HG03469 (cell line): ENCODE measurements at regions not wholly inside any gene's neighbourhood (a gene's known extent, or its start where the extent isn't known, plus 50 kb on each side); places are given as distances from the start of the nearest gene placed in this dataset.

ENCODE experiments used
- ATAC-seq: cut with Tn5 transposase; IDR thresholded peaks from one replicate; pipeline ENCODE4 v1.9.1; 2021; ENCODE audit warnings: mild to moderate bottlenecking, moderate library complexity, moderate number of reproducible peaks; ENCODE audit not compliant: unreplicated experiment

DNA sequence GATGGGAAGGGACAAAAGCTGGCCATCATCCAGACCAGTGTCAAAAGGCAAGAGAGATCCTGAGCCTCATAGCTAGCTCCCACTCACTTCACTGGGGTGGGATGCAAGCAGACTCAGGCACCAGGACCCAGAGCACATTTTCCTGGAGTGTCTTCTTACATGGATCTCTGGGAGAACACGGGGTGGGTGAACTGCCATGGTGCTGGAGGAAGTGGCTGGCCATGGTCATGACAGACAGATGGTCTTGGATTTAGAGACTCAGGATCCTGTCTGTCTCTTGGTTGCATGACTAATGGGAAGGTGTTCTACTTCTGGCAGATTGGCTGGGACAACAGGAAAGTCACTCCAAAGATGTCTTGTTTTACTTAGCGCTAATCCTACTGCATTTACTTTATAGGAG lies 311.5 kb downstream of the ATP23 start:
- no peak for ATAC-seq

DNA sequence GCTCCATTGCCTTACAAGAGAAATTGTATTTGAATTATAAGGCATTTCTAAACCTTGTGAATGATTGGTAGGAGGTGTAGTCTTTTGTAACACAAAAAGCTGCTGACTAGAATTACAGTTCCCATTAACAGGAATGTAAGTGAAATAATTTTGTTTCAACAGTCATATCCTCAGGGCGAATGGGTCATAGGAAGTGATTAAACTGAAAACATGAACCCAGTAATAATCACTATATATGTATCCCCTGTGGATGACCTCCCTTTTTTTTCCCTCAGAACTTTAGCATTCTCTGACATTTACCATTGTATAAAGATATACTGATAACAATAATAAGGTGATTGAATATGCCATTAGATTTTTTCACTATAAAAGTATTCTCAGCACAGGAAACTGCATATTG lies 312.3 kb downstream of the ATP23 start:
- no peak for ATAC-seq

DNA sequence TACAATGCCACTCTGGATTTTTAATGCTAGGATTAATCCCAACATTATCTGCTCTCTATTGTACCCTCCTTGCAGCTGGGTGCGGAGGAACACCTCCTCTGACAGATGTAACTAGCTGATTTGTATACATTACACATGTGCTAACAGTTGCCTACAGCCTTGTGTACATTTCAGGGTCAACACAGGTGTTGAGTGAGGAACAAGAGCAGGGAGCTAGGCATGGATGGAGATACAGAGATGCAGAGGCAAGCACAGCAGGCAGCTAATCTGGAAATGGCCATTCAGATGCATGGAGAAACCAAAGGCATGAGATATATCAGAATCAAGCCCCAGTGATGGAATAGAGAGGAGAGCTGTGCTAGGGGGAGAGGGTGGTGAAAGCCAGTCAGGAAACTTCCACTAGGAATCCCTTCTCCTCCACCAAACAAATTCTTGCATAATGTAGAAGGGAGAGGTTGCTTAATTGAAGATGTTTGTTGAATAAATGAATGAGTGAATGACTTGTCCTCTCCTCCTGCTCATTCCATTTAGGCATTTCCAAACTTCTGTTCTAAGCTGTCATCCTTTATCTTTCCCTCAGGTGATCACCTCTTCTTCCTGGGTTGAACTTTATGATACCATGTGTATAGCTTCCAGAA lies 313.2 kb downstream of the ATP23 start:
- ATAC-seq = no peak

DNA sequence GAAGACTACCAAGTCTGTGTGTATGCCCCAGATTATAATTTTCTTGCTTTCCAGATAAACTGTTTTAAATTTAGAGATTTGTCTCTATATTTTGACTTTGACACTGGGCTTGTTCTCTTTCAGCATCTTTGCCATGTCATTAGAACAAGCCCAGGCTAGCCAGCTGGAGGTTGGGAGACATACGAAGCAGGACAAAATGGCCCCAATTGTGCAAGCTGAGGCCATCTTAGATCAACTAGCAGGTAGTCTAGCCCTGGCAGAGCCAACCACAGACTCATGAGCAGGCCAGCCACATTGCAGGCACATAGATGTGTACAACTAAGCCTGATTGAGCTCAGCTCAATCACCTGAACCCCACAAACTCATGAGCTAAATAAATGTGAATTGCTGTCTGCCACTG lies 321.4 kb downstream of the ATP23 start:
- ATAC-seq = no peak

DNA sequence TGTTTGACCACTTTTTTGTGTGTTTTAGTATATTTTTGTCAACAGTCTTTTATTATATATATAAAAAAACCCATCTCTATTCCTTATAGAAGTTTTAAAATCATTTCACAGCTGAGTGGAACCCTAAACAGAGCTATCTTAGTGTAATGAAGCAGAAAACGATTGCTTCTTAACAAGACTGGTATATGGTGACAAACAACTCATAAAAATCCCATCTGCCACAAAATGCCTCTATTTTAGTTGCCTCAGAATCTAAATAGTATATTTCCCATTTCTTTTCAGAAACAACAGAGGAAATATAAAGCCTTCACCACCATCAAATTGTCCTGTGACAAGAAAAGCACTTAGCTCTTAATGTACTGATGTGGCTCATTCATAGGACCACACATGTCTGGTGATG lies 322.4 kb downstream of the ATP23 start:
- no peak for ATAC-seq

DNA sequence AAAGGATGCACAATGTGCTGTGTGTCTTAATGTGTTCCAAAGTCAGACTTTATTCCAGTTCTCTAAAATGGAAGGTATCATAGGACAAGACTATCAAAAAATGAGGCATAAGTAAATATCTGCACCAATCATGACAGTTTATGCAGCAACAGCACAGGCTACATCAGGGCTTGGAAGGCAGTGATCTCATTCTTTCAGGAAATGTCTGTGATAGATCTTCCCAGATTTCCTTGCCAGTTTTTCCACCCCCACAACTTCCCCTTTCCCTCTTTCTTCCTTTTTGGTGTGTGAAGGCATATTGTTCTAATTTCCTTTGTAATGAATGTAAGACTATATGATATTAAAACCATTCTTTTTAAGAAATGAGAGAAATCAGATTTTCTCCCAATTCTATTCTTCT lies 326.7 kb downstream of the ATP23 start:
- ATAC-seq = no peak

DNA sequence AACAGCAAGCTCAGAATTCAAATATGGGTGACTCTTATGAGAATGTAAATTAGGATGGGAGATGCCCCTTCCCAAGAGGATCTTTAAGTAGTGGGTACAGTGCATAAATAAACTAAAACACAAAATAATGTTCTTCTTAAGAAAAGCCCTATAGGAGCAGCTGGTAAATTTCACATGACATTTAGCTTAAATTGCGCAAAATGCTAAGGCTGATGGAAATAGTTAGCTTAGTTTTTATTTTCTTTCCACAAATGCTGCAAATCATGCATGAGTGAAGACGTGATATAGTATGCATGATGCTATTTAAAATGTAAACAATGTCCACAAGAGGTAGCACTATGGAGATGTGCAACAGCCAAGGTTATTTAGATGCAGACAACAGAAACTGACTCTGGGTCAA lies 328.1 kb downstream of the ATP23 start:
- no peak for ATAC-seq

DNA sequence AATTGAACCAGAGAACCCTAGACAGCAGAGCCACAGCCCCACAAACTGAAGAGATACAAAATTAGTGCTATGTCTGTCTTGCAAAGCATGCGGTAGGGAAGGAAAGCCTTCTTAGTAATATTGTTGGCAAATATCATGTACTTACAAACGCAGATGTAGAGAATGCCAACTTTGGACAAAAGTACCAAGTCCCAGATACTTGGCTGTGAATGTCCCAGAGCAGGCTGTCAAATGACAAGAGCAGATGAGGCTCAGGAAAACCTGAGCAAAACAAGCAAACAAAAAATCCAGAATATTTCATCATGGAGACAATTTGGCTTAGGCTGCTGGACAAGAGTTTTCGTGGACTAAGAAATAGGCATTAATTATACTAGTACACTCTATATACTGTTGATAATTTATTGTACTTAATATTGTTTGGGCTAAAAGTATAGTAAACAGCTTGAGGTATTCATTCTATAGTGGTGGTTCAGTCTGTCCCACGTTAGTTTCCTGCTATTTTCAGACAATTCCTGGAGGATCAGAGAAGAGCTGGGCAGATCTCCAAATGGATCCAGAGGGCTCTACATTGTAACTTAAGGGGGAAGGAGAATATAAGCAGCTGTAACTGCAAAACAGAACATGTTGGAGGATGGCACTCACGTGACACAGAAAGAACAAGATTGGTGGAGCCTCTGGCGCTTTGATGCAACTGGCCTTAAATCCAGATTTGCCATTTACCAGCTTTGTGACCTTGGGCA lies 329.8 kb downstream of the ATP23 start:
- no peak for ATAC-seq

DNA sequence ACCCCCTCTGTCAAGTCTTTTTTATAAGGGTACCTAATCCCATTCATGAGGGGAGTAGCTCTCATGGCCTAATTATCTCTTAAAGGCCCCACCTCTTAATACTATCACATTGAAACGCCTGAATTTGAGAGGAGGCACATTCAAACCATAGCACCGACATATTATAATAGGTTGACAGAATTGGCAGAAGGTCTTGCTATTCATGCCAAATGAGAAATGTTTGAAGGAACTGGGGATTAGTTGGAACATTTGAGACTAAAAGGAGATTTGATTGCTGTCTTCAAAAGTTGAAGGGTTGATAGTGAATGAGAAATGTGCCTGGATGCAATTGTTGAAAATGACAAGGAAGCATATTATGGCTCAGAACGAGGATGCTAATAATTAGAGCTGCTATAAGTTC lies 331.1 kb downstream of the ATP23 start:
- ATAC-seq = no peak

DNA sequence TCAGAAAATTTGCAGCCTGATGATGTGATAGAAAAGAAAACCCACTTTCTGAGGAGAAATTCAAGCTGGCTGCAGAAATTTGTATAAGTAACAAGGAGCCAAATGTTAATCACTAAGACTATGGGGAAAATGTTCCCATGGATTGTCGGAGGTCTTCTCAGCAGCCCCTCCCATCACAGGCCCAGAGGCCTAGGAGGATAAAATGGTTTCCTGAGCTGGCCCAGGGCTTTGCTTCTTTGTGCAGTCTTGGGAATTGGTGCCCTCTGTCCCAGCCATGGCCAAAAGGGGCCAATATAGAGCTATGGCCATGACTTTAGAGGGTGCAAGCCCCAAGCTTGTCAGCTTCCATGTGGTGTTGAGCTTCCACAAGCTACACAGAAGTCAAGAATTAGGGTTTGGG lies 335.9 kb downstream of the ATP23 start:
- ATAC-seq = no peak

DNA sequence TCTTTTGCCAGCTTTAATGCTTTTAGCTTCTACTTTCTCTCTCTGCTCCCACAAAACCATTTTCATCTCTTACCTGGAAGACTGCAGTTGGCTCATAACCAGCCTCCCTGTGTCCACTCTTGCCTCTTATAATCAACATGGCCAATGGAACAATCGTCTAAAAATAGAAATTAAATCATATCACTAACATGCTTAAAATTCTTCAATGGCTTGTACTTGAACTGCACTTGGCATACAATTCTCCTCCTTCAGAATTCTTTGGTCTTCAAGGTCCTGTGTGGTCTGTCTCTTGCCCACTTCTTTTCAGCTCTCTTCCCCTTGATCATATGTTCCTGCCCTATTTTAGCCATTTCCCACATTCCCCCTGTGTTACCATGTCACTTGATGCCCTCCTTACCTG lies 342.2 kb downstream of the ATP23 start:
- no peak for ATAC-seq

DNA sequence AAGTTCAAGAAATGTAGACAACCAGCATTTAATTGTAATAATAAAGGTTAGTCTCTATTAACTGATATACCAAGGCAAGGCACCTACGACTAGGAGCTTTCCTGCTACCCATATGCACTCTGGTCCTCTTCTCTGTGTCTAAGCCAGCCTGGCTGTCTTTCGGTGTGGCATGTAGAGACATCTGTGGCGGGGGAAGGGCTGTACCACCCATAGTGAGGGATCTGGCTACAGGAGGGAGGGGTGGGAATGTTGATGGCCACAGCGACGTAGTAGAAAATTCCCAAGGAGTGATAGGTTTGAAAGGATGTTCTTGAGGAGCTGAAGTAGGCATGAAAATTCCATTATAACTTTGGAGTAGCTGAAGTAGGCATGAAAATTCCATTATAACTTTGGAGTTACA lies 344.2 kb downstream of the ATP23 start:
- ATAC-seq = no peak

DNA sequence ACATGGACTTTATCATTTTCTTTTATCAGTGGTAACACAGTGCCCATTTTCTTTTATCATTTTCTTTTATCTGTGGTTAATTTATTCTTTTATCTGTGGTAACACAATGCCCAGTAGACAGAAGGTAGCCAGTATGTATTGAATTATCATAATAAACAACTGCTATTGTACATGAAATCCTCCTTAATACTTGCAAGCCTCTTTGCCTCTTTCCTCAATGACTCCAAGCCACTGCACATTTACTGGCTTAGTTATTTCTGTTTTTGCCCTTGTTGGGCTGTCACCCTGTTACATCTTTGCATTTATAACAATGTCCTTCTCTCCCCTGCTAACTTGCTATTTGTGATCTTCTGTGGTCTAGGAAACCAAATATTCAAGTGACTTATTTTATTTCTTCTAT lies 345.0 kb downstream of the ATP23 start:
- no peak for ATAC-seq

DNA sequence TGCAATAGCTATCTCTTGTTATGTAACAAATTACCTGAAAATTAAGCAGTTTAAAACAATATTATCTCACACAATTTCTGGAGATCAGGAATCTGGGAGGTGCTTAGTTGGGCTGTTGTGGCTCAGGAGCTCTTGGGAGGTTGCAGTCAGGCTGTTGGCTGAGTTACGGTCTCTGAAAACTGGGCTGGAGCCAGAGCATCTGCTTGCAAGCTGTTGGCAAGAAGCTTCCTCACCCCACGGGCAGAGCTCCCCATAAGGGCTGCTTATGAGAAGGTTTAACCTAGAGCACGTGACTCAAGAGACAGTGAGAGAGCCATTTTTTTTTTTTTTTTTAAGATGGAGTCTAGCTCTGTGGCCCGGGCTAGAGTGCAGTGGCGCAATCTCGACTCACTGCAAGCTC lies 346.8 kb downstream of the ATP23 start:
- no peak for ATAC-seq

DNA sequence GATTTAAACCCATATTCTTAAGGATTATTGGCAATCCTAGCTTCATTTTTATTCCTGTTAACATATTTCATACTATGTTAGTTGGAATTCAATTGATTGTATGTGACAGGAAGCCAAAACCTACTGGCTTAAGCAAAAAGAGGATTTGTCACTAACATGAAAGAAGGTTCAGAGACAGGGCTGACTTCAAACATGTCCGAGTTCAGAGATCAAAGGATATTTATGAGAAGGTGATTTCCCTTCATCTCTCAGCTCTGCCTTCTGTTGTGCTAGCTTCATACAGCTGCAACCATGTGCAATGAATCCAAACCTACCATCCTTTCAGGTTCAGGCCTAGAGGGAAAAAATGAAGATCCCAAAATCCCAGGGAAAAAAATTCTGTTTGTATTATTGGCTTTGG lies 349.7 kb downstream of the ATP23 start:
- peak; percentile 68 for ATAC-seq

DNA sequence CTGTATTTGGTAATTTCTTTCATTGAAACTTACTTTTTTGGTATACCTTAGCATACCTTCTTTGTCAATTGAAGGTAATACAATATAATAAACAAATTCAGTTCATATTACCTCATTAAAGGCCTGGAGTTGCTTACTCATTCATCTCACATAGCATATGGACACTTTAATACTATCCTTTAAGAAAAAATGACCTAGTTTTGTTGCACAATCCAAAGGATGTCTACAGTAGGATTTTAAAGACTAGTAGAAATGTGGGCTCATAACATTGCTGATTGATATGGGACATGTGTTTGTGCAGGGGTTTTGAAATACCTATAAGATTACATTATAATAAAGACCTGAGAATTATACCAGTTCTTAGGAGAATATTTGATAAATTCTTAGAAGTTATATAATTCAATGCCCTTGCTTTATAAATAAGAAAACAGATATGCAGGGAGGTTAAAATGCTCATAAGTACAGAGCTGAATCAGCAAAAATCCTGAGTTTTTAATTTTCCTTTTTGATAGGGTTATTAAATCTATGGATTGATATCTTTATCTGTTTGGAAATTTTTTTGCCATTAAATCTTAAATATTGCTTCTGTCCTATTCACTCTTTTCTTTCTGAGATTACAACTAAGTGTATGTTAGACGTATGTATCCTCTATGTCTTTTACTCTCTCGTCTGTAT lies 352.1 kb downstream of the ATP23 start:
- no peak for ATAC-seq

DNA sequence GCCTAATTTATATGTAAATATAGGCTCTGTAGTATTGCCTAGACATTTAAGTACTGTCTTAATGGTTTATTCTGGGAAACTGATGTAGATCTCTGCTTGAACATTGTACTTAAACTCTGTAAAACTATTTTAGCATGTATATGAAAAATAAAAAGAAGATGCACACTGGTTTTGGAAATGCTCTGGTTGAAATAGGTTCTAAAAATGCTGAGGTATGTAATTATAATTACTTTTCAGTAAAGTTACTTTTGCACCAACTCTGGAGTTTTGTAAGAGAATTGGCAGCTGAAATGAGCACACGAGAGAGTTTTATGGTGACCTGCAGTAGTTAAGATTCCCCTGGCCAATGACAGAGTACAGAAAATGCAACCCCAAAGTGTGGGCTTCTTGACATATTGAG lies 353.9 kb downstream of the ATP23 start:
- no peak for ATAC-seq

DNA sequence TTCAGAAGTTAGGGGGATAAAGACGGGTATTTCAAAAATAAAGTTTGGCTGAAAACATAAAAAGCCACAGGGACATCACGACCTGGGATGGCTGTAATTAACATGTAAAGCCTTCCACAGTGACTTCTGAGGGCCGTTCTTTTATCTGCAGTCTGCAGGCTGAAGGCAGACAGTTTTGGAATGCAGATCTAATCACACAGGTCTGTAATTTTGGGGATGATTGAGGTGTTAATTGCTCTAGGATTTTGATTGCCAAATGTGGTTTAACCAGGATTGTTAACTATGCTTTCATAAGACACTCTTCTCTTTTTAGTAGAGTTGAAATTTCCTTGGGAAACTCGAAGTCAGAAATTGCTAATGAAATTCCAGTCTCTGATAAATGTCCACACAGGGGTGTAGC lies 355.5 kb downstream of the ATP23 start:
- ATAC-seq = no peak

DNA sequence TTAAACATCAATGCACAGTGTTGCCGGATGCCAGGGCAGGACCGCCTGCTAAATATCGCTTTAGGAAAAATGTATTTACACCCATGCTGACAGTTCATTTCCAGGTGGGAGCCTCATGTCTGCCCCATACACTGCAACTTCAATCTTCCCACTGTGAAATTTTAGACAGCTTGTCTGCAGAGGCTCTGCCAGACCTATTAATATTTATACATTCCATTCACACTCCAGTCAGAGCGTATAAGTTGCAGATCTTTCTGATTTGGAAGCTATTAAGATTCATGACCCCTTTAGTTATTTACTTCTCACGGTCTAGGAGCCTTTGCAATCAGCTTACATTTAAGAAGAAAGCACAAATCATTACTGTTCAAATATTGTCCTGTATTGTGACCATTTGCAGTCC lies 357.4 kb downstream of the ATP23 start:
- ATAC-seq = no peak

DNA sequence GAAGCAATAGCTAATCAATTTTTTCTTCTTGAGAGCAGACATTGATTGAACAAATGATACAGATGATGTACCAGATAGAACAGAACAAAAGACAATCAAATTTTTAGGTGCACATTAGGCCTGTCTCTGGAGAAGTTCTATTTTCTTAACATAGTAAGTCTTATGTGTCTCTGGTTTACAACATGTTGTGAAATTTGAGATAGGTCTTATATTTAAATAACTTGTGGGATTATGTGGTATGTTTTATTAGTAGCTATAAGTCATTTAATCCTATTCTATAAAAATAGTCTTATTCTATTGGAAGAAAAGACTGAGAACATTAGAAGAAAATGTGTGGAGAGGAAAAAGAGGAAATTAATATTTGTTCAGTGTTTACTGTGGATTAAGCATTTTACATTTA lies 358.0 kb downstream of the ATP23 start:
- ATAC-seq = no peak

DNA sequence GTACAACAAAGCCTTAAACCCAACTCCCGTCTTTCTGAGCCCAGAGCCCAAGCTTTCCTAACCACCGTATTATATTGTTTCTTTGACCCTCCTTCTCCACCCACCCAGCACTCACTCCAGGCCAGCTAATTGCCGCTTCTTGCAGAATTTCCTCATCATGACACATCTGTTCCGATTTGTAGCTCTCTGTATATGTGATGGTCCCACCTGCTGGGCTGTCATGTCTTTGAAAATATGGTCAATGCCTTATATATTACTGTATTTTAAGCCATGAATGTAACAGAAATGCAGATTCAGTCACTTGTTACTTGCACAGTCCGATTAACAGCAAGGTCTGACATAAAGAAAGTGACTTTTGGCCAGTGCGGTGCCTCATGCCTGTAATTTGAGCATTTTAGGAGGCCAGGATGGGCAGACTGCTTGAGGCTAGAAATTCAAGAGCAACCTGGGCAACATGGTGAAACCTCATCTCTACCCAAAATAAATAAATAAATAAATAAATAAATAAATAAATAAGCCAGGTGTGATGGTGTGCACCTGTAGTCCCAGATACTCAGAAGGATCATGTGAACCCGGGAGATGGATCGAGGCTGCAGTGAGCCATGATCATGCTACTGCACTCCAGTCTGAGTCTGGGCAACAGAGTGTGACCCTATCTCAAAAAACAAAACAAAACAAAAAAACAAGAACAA lies 359.8 kb downstream of the ATP23 start:
- no peak for ATAC-seq

DNA sequence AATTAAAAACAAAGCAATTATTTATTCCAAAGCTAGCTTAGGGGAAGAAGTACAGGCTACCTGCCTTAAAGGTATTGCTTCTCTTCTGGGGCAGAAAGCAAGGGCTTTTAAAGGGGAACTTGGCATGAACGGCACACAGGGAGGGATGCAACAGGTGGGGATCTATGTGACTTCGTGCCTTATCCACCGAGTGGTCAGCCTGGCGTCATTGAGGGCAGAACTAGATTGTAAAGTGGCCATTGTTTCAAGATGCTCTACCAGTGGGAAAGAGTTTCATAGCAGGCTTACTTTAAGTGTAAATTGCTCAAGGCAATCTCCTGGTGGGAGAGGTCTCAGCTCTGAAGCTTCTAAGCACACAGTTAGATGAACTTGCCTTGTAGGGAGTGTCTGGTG lies 360.4 kb downstream of the ATP23 start:
- ATAC-seq = no peak
